ENCODE measurements at regions not wholly inside any gene's neighbourhood (a gene's known extent, or its start where the extent isn't known, plus 50 kb on each side); places are given as distances from the start of the nearest gene placed in this dataset.

DNA sequence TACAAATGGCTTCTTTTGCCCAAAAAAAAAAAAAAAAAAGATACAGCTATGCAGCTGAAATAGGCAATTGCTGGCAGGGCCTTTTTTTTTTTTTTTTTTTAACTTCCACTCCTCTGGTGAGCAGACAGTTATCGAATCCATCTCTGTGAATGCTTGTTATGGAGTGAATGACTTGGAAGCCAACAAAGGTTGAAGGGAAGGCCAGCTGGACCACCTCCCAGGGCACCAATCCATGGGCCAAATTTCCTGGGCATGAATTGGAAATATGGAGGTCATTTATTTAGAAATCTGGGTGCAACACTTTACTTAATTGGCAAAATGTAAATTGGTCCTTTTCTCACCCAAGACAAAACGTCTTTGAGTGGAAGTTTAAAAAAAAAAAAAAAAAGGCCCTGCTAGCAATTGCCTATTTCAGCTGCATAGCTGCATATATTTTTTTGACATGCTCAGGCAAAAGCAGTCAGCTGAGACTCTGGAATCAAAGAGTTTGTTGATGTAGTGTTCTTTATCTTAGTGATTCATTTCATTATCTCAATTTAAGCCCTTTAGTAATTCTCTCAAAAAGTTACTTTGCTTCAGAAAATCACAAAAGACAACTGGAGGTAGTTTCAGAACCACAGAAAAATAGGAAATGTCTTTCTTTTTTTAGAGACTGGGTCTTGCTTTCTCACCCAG lies 392.2 kb upstream of the KLF4 start:
- Histone ChIP-seq H4K91ac (ENCODE audit: insufficient read length, low read depth, low read length) (no peak overlapping the region), H3K4me2 (ENCODE audit: insufficient read depth, insufficient read length, low read length) (no peak overlapping the region), H2BK15ac (ENCODE audit: low read depth, low read length) (no peak overlapping the region), H2BK12ac (ENCODE audit: insufficient read length, low read depth, low read length) (no peak overlapping the region), H2BK120ac (ENCODE audit: low read depth, low read length, poor library complexity, severe bottlenecking) (no peak overlapping the region), H3K23me2 (ENCODE audit: insufficient read length, low read depth, low read length, poor library complexity, severe bottlenecking) (no peaks in the 10 kb centered on the region), H2AK5ac (ENCODE audit: insufficient read length, low read length) (no peak overlapping the region), H4K20me1 (ENCODE audit: control insufficient read depth, insufficient read depth, insufficient read length) (no peaks in the 10 kb centered on the region), H3K4me1 (ENCODE audit: insufficient read depth, low read length) (no peaks in the 10 kb centered on the region), H3K9ac (ENCODE audit: extremely low read depth, insufficient read length, low read length) (no peak overlapping the region), H3K14ac (ENCODE audit: insufficient read depth, low read length) (no peak overlapping the region), H3K4ac (ENCODE audit: low read depth, low read length) (no peak overlapping the region), H3K79me2 (ENCODE audit: insufficient read depth, low read length) (no peaks in the 10 kb centered on the region), H4K5ac (ENCODE audit: insufficient read length, low read depth, low read length) (no peak overlapping the region), H3T11ph (ENCODE audit: low read length) (no peak overlapping the region), H3K9me3 (ENCODE audit: control insufficient read depth, low read depth, low read length) (no peaks in the 10 kb centered on the region), H3K18ac (ENCODE audit: insufficient read length, low read depth, low read length) (no peak overlapping the region), H2BK5ac (ENCODE audit: insufficient read length, low read length) (no peak overlapping the region), H3K27me3 (ENCODE audit: insufficient read depth, low read length) (no peaks in the 10 kb centered on the region), H3K56ac (ENCODE audit: insufficient read length, low read depth, low read length) (no peak overlapping the region), H4K8ac (replicated peaks; ENCODE audit: insufficient read length, low read depth, low read length) (no peak overlapping the region), H2BK20ac (ENCODE audit: low read depth, low read length, poor library complexity, severe bottlenecking) (no peak overlapping the region), H3K23ac (ENCODE audit: insufficient read length, low read depth, low read length) (no peak overlapping the region), H3K79me1 (ENCODE audit: insufficient read depth, low read depth, low read length, poor library complexity, severe bottlenecking) (no peaks in the 10 kb centered on the region), H3K27ac (ENCODE audit: insufficient read length, low read depth, low read length) (no peak overlapping the region), H2AFZ (ENCODE audit: low read length) (no peak overlapping the region)
- Mint-ChIP-seq H3K27me3 (ENCODE audit: low read depth) (peaks cover 2% of the 10 kb centered on the region; the same call in 1 of the 2 replicates), H3K4me3 (no peak overlapping the region), H3K27ac (no peak overlapping the region), H3K4me1 (peaks cover 3 to 8% of the 10 kb centered on the region in 2 experiments; a peak in 1 of 4 replicates), H3K36me3 (ENCODE audit: insufficient read depth in 1 of 3, low read depth in 3 of 3) (no peaks in the 10 kb centered on the region; a peak in 1 of 7 replicates), H3K9me3 (no peaks in the 10 kb centered on the region)
- WGBS (ENCODE audit: extremely low coverage, insufficient read length, low lambda C conversion rate): no CpG with 5 or more reads among the region's 2 CpGs
- TF ChIP-seq, protein P1, sequence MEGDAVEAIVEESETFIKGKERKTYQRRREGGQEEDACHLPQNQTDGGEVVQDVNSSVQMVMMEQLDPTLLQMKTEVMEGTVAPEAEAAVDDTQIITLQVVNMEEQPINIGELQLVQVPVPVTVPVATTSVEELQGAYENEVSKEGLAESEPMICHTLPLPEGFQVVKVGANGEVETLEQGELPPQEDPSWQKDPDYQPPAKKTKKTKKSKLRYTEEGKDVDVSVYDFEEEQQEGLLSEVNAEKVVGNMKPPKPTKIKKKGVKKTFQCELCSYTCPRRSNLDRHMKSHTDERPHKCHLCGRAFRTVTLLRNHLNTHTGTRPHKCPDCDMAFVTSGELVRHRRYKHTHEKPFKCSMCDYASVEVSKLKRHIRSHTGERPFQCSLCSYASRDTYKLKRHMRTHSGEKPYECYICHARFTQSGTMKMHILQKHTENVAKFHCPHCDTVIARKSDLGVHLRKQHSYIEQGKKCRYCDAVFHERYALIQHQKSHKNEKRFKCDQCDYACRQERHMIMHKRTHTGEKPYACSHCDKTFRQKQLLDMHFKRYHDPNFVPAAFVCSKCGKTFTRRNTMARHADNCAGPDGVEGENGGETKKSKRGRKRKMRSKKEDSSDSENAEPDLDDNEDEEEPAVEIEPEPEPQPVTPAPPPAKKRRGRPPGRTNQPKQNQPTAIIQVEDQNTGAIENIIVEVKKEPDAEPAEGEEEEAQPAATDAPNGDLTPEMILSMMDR (conservative IDR thresholded peaks at IDR 0.05): no peak
- no peak for DNase-seq
